VCaP (cell line): ENCODE measurements at regions not wholly inside any gene's neighbourhood (a gene's known extent, or its start where the extent isn't known, plus 50 kb on each side); places are given as distances from the start of the nearest gene placed in this dataset.

Source experiments
- H3K27ac ChIP-seq: fragments of 450-650 bp; 2 replicates; pipeline ENCODE4 v1.5.1; 2017
- CTCF ChIP-seq: fragments of 450-650 bp; conservative IDR thresholded peaks from 2 replicates; pipeline ENCODE4 v1.5.1; 2017; ENCODE audit warnings: mild to moderate bottlenecking, moderate library complexity

- no peak overlapping the region for H3K27ac ChIP-seq
- TF ChIP-seq CTCF, result no peak
Observed at GRCh38 chr10:53434413-53434812, 661.8 kb upstream of the MBL2 start.

- no peak overlapping the region for H3K27ac ChIP-seq
- TF ChIP-seq CTCF, result no peak
Observed at GRCh38 chr10:53432035-53432434, 659.5 kb upstream of the MBL2 start.

- TF ChIP-seq CTCF, result no peak
- no peak overlapping the region for H3K27ac ChIP-seq
Observed at GRCh38 chr10:53430974-53431373, 658.4 kb upstream of the MBL2 start.

GRCh38 chr10:53430127-53430891, 657.7 kb upstream of the MBL2 start:
- no peak overlapping the region for H3K27ac ChIP-seq
- no peak for TF ChIP-seq CTCF

GRCh38 chr10:53422223-53422888, 649.8 kb upstream of the MBL2 start:
- no peak for TF ChIP-seq CTCF
- no peak overlapping the region for H3K27ac ChIP-seq

GRCh38 chr10:53412651-53413050, 640.1 kb upstream of the MBL2 start:
- TF ChIP-seq CTCF, result no peak
- no peak overlapping the region for H3K27ac ChIP-seq

- no peak overlapping the region for H3K27ac ChIP-seq
- TF ChIP-seq CTCF, result no peak
Observed at GRCh38 chr10:53406532-53406931, 633.9 kb upstream of the MBL2 start.
